ENCODE measurements at regions not wholly inside any gene's neighbourhood (a gene's known extent, or its start where the extent isn't known, plus 50 kb on each side); places are given as distances from the start of the nearest gene placed in this dataset.

DNA sequence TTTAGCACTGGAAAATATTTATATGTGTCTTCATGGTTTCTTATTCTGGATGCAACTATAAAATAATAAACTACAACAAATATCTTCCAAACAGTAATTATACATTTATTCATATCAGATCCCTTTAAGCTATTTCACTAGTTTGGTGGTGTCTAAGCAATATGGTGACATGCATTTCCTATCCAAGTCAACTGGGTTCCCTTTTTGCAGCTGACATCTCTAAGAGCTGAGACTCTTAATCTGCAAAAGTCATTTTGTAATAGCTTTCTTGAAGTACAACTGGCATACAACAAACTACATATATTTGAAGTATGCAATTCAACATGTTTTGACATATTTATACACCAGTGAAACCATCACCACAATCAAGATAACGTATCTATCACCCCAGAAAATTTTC lies 59.9 kb upstream of the SLC1A4 start:
- Mint-ChIP-seq H3K9me3 (peaks cover 23% of the 10 kb centered on the region), H3K27ac (no peak overlapping the region), H3K27me3 (ENCODE audit: low read depth, poor library complexity) (peaks cover 40% of the 10 kb centered on the region), H3K36me3 (ENCODE audit: low read depth) (no peaks in the 10 kb centered on the region), H3K4me3 (no peak overlapping the region), H3K4me1 (no peaks in the 10 kb centered on the region)
- no peak for DNase-seq
- no peak for TF ChIP-seq CTCF (IDR thresholded peaks at IDR 0.05)

DNA sequence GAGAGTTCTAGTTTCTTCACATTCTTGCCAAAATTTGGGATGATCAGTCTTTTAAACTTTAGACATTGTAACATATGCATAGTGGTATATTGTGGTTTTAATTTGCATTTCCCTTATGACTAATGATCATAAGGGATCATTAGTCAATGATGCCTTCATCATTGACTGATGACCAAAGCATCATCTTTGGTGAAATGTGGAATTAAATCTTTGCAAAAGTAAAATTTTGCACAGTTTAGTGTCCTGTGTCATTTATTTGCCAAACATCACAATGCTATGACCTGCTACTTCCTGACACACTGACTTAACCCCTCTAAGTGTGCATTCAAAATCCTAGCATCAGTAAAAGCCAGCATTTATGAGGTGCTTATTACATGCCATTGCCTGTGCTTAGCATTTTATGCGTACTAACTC lies 58.9 kb upstream of the SLC1A4 start:
- Mint-ChIP-seq H3K36me3 (ENCODE audit: low read depth) (no peaks in the 10 kb centered on the region), H3K4me1 (no peaks in the 10 kb centered on the region)

DNA sequence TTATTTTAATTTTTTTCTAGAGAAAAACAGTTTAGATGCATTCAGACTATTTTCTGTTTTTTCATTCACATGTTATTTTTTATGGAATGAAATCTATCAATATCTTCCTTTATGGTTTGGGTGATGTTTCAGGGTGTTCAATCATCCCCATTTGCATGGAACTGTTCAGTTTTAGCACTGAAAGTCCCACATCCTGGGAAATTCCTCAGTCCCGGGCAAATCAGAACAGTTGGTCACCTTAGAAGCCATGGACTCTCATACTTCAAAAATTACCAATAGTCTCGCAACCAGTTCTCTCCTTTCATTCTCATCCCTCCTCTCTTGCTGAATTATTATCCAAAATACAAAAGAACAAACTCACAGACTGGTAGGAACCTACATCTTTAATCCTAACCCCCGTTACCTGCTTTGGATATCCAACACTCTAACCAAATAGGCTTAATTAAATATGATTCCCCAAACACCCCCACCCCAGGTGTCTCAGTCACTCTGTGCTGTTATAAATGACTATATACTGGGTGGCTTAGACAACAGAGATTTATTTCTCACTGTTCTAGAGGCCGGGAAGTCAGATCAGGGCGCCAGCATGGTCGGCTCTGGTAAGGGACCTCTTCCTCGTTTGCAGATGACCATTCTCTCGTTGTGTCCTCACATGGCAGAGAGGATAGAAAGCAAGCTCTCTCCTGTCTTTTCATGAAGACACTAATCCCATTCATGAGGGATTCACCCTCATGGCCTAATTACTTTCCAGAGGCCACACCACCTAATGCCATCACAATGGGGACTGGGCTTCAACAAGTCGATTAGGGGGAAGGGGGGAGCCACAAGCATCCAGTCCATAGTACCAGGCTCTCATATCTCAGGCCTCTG lies 57.7 kb upstream of the SLC1A4 start:
- Mint-ChIP-seq H3K27ac (no peak overlapping the region), H3K9me3 (peaks cover 19% of the 10 kb centered on the region), H3K4me3 (no peak overlapping the region), H3K4me1 (no peaks in the 10 kb centered on the region), H3K36me3 (ENCODE audit: low read depth) (no peaks in the 10 kb centered on the region), H3K27me3 (ENCODE audit: low read depth, poor library complexity) (peaks cover 33% of the 10 kb centered on the region)
- DNase-seq = no peak
- TF ChIP-seq CTCF (IDR thresholded peaks at IDR 0.05) = no peak

More for the DNA sequence above, 58.9 kb upstream of the SLC1A4 start:
- no peak for DNase-seq
- Mint-ChIP-seq H3K9me3 (peaks cover 21% of the 10 kb centered on the region), H3K4me3 (no peak overlapping the region), H3K27me3 (ENCODE audit: low read depth, poor library complexity) (peaks cover 41% of the 10 kb centered on the region), H3K27ac (no peak overlapping the region)
- TF ChIP-seq CTCF (IDR thresholded peaks at IDR 0.05) = no peak

- H3K27ac Mint-ChIP-seq = no peak overlapping the region
- peaks cover 33% of the 10 kb centered on the region for H3K27me3 Mint-ChIP-seq (ENCODE audit: low read depth, poor library complexity)
- no peaks in the 10 kb centered on the region for H3K4me1 Mint-ChIP-seq
- H3K36me3 Mint-ChIP-seq (ENCODE audit: low read depth) = no peaks in the 10 kb centered on the region
- no peak overlapping the region for H3K4me3 Mint-ChIP-seq
- no peak for DNase-seq
- no peak for TF ChIP-seq CTCF (IDR thresholded peaks at IDR 0.05)
- H3K9me3 Mint-ChIP-seq = peaks cover 16% of the 10 kb centered on the region
These were observed 57.2 kb upstream of the SLC1A4 start for GRCh38 chr2:64932116-64932370.

GRCh38 chr2:64932371-64933216 lies 56.6 kb upstream of the SLC1A4 start:
- no peak overlapping the region for H3K27ac Mint-ChIP-seq
- H3K4me3 Mint-ChIP-seq = no peak overlapping the region
- peaks cover 11% of the 10 kb centered on the region for H3K9me3 Mint-ChIP-seq
- H3K4me1 Mint-ChIP-seq = no peaks in the 10 kb centered on the region
- no peaks in the 10 kb centered on the region for H3K36me3 Mint-ChIP-seq (ENCODE audit: low read depth)
- no peak for DNase-seq
- peaks cover 33% of the 10 kb centered on the region for H3K27me3 Mint-ChIP-seq (ENCODE audit: low read depth, poor library complexity)
- no peak for TF ChIP-seq CTCF (IDR thresholded peaks at IDR 0.05)
